ENCODE measurements at regions not wholly inside any gene's neighbourhood (a gene's known extent, or its start where the extent isn't known, plus 50 kb on each side); places are given as distances from the start of the nearest gene placed in this dataset.

- no peak for DNase-seq (ENCODE audit: low read depth)
- H3K4me3 ChIP-seq (ENCODE audit: low read depth, low read length): no peak overlapping the region
- TF ChIP-seq CTCF (IDR thresholded peaks at IDR 0.05; ENCODE audit: insufficient read depth, low read length): no peak
These were observed 68.8 kb upstream of the MTPN start for GRCh38 chr7:136045992-136046391.

GRCh38 chr7:136045181-136045580, 68.0 kb upstream of the MTPN start:
- TF ChIP-seq CTCF (IDR thresholded peaks at IDR 0.05; ENCODE audit: insufficient read depth, low read length): no peak
- no peak overlapping the region for H3K4me3 ChIP-seq (ENCODE audit: low read depth, low read length)
- DNase-seq (ENCODE audit: low read depth): no peak

- H3K4me3 ChIP-seq (ENCODE audit: low read depth, low read length): no peak overlapping the region
- DNase-seq (ENCODE audit: low read depth): no peak
- TF ChIP-seq CTCF (IDR thresholded peaks at IDR 0.05; ENCODE audit: insufficient read depth, low read length): no peak
These were observed 62.6 kb upstream of the MTPN start for GRCh38 chr7:136039577-136040345.

GRCh38 chr7:136036336-136036735, 59.2 kb upstream of the MTPN start:
- DNase-seq (ENCODE audit: low read depth): no peak

GRCh38 chr7:136034132-136034531, 57.0 kb upstream of the MTPN start:
- TF ChIP-seq CTCF (IDR thresholded peaks at IDR 0.05; ENCODE audit: insufficient read depth, low read length): no peak
- DNase-seq (ENCODE audit: low read depth): no peak
- no peak overlapping the region for H3K4me3 ChIP-seq (ENCODE audit: low read depth, low read length)

More at GRCh38 chr7:136036336-136036735, 59.2 kb upstream of the MTPN start:
- TF ChIP-seq CTCF (IDR thresholded peaks at IDR 0.05; ENCODE audit: insufficient read depth, low read length): no peak
- H3K4me3 ChIP-seq (ENCODE audit: low read depth, low read length): no peak overlapping the region

GRCh38 chr7:136033413-136034031, 56.4 kb upstream of the MTPN start:
- TF ChIP-seq CTCF (IDR thresholded peaks at IDR 0.05; ENCODE audit: insufficient read depth, low read length): no peak
- no peak for DNase-seq (ENCODE audit: low read depth)
- H3K4me3 ChIP-seq (ENCODE audit: low read depth, low read length): no peak overlapping the region

Measured in fibroblast of the aortic adventitia (primary cell).